ENCODE measurements at regions not wholly inside any gene's neighbourhood (a gene's known extent, or its start where the extent isn't known, plus 50 kb on each side); places are given as distances from the start of the nearest gene placed in this dataset.
"Not testable (repeated sequence)": the region's sequence is repeated elsewhere in the genome, so short reads cannot be mapped to it uniquely, and the experiment has no call there.

DNA sequence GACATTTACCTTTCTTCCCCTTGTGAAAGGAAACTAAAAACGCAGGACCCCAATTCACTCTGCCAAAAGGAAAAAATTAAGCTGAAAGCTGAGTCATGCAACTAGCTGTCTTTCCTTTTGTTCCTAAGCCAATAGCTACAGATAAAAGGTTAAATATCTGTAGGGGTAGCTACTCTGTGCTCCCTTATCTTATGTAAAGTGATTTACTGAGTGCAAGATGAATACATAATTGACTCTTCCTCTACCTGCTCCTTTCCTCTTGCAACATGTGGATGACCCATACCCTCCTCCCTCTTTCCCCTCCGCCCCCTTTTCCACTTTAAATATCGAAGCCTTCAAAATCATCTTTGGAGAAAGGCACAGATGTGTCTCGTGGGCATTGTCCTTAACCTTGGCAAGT, 68.0 kb upstream of the ZNF157 start:
- DNase-seq (ENCODE audit: low read depth) = no peak

DNA sequence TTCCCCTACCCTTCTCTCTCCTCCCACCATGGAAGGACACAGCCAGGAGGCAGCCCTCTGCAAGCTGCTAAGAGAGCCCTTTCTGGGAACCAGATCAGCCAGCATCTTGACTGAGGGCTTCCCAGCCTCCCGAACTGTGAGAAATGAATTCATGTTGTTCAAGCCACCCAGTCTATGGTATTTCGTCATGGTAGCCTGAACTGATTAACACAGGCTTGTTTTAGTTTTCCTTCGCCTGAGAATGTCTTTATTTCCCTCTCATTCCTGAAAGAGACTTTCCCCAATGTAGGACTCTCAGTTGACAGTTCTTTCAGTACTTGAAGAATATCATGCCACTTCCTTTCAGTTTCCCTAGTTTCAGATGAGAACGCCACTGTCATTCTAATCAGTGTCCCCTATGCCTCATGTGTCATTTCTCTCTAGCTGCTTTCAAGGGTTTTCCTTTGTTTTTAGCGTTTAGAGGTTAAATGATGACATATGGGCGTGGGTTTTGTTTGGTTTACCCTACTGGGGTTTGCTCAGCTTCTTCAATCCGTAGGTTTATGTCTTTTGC, 63.8 kb upstream of the ZNF157 start:
- not testable (repeated sequence) for DNase-seq (ENCODE audit: low read depth)

DNA sequence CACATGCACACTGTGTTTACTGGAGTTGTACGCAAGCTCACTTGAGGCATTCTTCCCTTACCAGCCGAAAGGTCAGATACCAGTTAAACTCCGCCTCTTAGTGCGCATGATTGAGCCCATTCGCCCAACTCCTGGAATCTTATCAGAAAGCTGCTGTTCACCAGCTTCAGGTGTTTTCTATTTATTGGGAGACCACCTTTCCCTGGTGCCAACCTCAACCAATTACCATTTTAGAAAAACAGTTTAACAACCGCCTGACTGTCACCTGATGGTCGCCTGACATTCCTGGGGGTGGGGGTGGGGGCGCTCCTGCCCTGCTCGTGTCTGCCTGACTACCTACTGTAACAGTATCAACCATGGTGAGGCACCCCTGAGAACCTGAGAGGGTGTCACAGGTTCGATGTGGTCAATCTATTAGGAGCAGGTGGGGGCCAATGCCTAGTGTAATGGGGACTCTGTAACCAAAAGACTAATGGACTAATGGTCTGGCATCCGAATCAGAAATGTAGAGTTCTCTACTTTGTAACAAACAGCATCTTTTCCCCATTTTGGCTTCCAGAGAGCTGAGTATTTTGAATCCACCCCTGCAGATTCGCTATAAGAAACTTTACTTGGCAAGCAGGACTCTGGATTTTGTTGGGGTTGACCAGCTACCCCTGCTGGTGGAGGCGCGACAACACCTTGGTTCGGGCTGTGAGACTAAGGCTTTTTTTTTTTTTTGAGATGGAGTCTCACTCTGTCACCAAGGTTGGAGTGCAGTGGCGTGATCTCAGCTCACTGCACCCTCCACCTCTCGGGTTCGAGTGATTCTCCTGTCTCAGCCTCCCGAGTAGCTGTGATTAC, 58.2 kb upstream of the ZNF157 start:
- DNase-seq (ENCODE audit: low read depth) = peak; percentile 44

DNA sequence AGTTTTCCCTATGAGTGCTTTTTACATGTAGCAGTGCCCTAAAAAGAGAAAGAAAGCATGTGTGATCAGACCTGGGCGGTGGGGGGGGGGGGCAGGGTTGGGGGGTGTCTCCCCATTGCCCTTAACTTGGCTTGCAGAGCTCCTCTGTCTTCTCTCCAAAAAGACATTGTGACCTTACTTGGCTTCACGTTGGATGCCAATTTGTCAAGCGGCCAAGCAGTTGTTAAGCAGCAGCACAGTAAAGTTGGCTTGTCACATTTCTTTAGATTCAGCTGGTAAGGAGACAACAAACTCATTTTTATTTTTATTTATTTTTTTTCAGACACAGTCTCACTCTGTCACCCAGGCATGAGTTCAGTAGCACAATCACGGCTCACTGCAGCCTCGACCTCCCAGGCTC, 57.3 kb upstream of the ZNF157 start:
- DNase-seq (ENCODE audit: low read depth) = no peak

DNA sequence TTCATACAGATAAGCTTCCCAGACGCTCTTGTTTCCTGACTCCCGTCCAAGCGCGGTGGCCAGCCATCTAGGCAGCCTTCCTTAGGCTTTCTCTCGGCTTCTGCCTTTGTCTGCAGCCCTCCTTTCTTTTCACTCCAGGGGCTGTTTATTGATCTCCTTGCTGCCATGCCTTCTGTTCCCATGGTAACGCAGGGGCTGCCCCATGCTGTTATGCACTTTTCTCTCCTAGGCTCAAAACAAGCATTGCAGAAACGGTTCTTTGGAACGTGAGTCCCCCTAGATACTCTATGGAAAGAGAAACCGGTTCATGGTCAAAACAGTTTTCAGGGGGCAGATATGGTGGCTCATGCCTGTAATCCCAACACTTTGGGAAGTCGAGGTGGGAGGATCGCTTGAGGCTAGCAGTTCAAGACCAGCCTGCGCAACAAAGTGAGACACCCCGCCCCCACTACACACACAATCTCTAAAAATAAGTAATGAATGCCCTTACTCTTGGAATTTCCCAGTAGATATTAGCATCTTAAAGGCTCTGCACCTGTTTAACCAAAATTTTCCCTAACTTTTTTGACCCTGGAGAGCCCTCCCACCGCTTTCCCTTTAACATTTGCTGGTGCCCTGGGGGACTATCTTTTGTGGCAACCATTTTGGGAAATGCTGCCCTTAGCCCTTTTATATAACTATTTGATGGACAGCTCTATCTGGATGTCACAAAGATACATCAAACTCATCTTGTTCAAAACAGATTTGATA, 53.9 kb upstream of the ZNF157 start:
- no peak for DNase-seq (ENCODE audit: low read depth)
